ENCODE measurements at regions not wholly inside any gene's neighbourhood (a gene's known extent, or its start where the extent isn't known, plus 50 kb on each side); places are given as distances from the start of the nearest gene placed in this dataset.
A peak's percentile ranks its signal among the peaks of the same experiment; 100 is the strongest.
"Not testable (repeated sequence)": the region's sequence is repeated elsewhere in the genome, so short reads cannot be mapped to it uniquely, and the experiment has no call there.

GRCh38 chr2:95767950-95768349, 176.1 kb downstream of the TRIM43 start:
- H3K27me3 ChIP-seq (ENCODE audit: insufficient read depth, low read length); H3K4me3 ChIP-seq (replicated peaks in 1 of 2; ENCODE audit: low read depth in 1 of 2, low read length in 2 of 2); H3K79me2 ChIP-seq (ENCODE audit: insufficient read depth, low read length); H3K36me3 ChIP-seq (ENCODE audit: control insufficient read depth in 1 of 2, insufficient read depth in 2 of 2, low read length in 2 of 2); H4K20me1 ChIP-seq (ENCODE audit: insufficient read depth); ATAC-seq; H3K9me2 ChIP-seq (ENCODE audit: insufficient read depth); H3K9me3 ChIP-seq (ENCODE audit: control insufficient read depth in 1 of 2, insufficient read depth in 1 of 2, low read depth in 1 of 2, low read length in 2 of 2); H3K27ac ChIP-seq (ENCODE audit: low read depth, low read length); DNase-seq (ENCODE audit: low read depth, low spot score); H3K4me2 ChIP-seq (ENCODE audit: low read length); H2AFZ ChIP-seq (ENCODE audit: low read depth, low read length, poor library complexity, severe bottlenecking); H3K4me1 ChIP-seq (ENCODE audit: control insufficient read depth in 1 of 2, insufficient read depth in 2 of 2, low read length in 2 of 2); POLR2A ChIA-PET; RAD21 ChIA-PET (ENCODE audit: low non-redundant PET in 1 of 2, low total read pairs in 2 of 2, uncharacterized antibody in 2 of 2, unreplicated experiment in 2 of 2); CTCF ChIA-PET; BruUV-seq (replicated peaks); intact Hi-C loops (cut with micrococcal nuclease); H3K9ac ChIP-seq (ENCODE audit: low read length): not testable (repeated sequence)

- H3K36me3 ChIP-seq (ENCODE audit: control insufficient read depth in 1 of 2, insufficient read depth in 2 of 2, low read length in 2 of 2); H3K79me2 ChIP-seq (ENCODE audit: insufficient read depth, low read length); intact Hi-C loops (cut with micrococcal nuclease); H3K4me1 ChIP-seq (ENCODE audit: control insufficient read depth in 1 of 2, insufficient read depth in 2 of 2, low read length in 2 of 2); H3K9ac ChIP-seq (ENCODE audit: low read length); POLR2A ChIA-PET; DNase-seq (ENCODE audit: low read depth, low spot score); H3K9me2 ChIP-seq (ENCODE audit: insufficient read depth); H4K20me1 ChIP-seq (ENCODE audit: insufficient read depth); CTCF ChIA-PET; ATAC-seq; H3K4me3 ChIP-seq (replicated peaks in 1 of 2; ENCODE audit: low read depth in 1 of 2, low read length in 2 of 2); H3K4me2 ChIP-seq (ENCODE audit: low read length); RAD21 ChIA-PET (ENCODE audit: low non-redundant PET in 1 of 2, low total read pairs in 2 of 2, uncharacterized antibody in 2 of 2, unreplicated experiment in 2 of 2); H2AFZ ChIP-seq (ENCODE audit: low read depth, low read length, poor library complexity, severe bottlenecking); H3K9me3 ChIP-seq (ENCODE audit: control insufficient read depth in 1 of 2, insufficient read depth in 1 of 2, low read depth in 1 of 2, low read length in 2 of 2); H3K27me3 ChIP-seq (ENCODE audit: insufficient read depth, low read length); H3K27ac ChIP-seq (ENCODE audit: low read depth, low read length); BruUV-seq (replicated peaks): not testable (repeated sequence)
Measured at GRCh38 chr2:95769256-95769655, 177.5 kb downstream of the TRIM43 start.

DNA sequence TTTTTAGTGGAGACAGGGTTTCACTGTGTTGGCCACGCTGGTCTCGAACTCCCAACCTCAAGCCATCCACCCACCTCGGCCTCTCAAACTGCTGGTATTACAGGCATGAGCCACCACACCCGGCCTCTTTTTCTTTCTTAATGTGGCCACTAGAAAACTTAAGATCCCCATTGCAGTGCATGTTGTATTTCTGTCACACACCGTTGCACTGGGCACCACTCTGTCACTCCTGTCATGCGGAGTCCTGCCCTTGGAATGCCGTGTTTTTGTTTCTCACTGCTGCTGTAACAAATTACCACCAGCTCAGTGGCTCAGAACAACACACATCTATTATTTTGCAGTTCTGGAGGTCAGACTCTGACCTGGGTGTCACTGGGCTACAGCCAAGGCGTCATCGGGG, 178.9 kb downstream of the TRIM43 start:
- H4K20me1 ChIP-seq (ENCODE audit: insufficient read depth); H3K9me2 ChIP-seq (ENCODE audit: insufficient read depth); H3K79me2 ChIP-seq (ENCODE audit: insufficient read depth, low read length); H3K27ac ChIP-seq (ENCODE audit: low read depth, low read length); H3K36me3 ChIP-seq (ENCODE audit: control insufficient read depth in 1 of 2, insufficient read depth in 2 of 2, low read length in 2 of 2); H3K4me2 ChIP-seq (ENCODE audit: low read length); H3K4me1 ChIP-seq (ENCODE audit: control insufficient read depth in 1 of 2, insufficient read depth in 2 of 2, low read length in 2 of 2); H3K9me3 ChIP-seq (ENCODE audit: control insufficient read depth in 1 of 2, insufficient read depth in 1 of 2, low read depth in 1 of 2, low read length in 2 of 2); DNase-seq (ENCODE audit: low read depth, low spot score); H3K27me3 ChIP-seq (ENCODE audit: insufficient read depth, low read length); H3K4me3 ChIP-seq (replicated peaks in 1 of 2; ENCODE audit: low read depth in 1 of 2, low read length in 2 of 2); H3K9ac ChIP-seq (ENCODE audit: low read length); POLR2A ChIA-PET; intact Hi-C loops (cut with micrococcal nuclease); RAD21 ChIA-PET (ENCODE audit: low non-redundant PET in 1 of 2, low total read pairs in 2 of 2, uncharacterized antibody in 2 of 2, unreplicated experiment in 2 of 2); ATAC-seq; BruUV-seq (replicated peaks); CTCF ChIA-PET; H2AFZ ChIP-seq (ENCODE audit: low read depth, low read length, poor library complexity, severe bottlenecking): not testable (repeated sequence)

DNA sequence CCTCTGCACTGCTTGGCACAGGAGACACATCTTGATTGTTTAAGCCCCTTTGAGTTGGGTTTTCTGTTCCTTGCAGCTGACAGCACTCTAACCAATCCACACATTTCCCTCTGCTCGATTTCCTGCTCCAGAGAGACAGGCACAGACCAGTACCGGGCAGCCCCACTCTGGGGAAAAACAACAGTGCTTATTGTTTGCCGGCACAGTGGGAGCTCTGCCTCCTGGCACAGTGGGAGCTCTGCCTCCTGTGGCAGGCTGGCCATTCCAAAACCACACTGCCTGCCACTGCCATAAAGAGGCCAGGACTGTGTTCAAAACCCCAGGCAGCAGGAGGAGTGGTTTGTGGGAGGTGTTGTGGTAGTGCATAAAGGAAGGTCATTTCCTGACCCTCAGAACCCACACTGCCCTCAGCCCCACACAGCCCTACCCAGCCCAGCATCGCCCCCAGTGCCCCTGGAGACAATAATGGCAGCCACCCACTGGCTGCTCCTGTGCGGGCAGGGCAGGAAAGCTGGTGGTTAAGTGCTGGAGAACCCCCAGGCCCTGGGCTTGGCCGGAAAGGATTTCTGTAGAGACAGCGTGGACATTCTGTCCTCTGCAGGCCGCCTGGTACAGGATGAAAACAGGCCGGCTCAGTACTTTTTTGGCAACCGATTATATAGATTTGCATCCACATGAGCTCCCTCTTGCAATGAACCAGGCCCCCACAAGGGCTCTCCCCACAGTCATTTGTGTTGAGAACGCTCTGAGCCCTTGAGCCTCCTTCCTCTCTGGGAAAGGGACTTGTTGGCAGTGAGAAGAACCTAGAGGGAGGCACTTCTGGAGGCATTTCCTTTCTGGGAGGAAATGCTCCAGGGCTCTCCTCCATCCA, 182.8 kb downstream of the TRIM43 start:
- H3K36me3 ChIP-seq (ENCODE audit: control insufficient read depth in 1 of 2, insufficient read depth in 2 of 2, low read length in 2 of 2); H2AFZ ChIP-seq (ENCODE audit: low read depth, low read length, poor library complexity, severe bottlenecking); H3K27me3 ChIP-seq (ENCODE audit: insufficient read depth, low read length); CTCF ChIA-PET; DNase-seq (ENCODE audit: low read depth, low spot score); intact Hi-C loops (cut with micrococcal nuclease); H3K9me3 ChIP-seq (ENCODE audit: control insufficient read depth in 1 of 2, insufficient read depth in 1 of 2, low read depth in 1 of 2, low read length in 2 of 2); BruUV-seq (replicated peaks); H4K20me1 ChIP-seq (ENCODE audit: insufficient read depth); H3K4me3 ChIP-seq (replicated peaks in 1 of 2; ENCODE audit: low read depth in 1 of 2, low read length in 2 of 2); H3K9me2 ChIP-seq (ENCODE audit: insufficient read depth); H3K4me1 ChIP-seq (ENCODE audit: control insufficient read depth in 1 of 2, insufficient read depth in 2 of 2, low read length in 2 of 2); POLR2A ChIA-PET; H3K4me2 ChIP-seq (ENCODE audit: low read length); H3K79me2 ChIP-seq (ENCODE audit: insufficient read depth, low read length); RAD21 ChIA-PET (ENCODE audit: low non-redundant PET in 1 of 2, low total read pairs in 2 of 2, uncharacterized antibody in 2 of 2, unreplicated experiment in 2 of 2); H3K9ac ChIP-seq (ENCODE audit: low read length); H3K27ac ChIP-seq (ENCODE audit: low read depth, low read length): not testable (repeated sequence)
- ATAC-seq: peak; percentile 58

Data from HCT116 (cell line).